ENCODE measurements at regions not wholly inside any gene's neighbourhood (a gene's known extent, or its start where the extent isn't known, plus 50 kb on each side); places are given as distances from the start of the nearest gene placed in this dataset.

GRCh38 chr11:112541140-112542046 is 280.7 kb upstream of the PLET1 start:
- Mint-ChIP-seq H3K9me3 (ENCODE audit: unreplicated experiment) (no peaks in the 10 kb centered on the region), H3K27ac (ENCODE audit: unreplicated experiment) (no peak overlapping the region), H3K36me3 (ENCODE audit: unreplicated experiment) (no peaks in the 10 kb centered on the region), H3K4me1 (ENCODE audit: unreplicated experiment) (peaks cover 9% of the 10 kb centered on the region), H3K27me3 (ENCODE audit: unreplicated experiment) (peaks cover 39% of the 10 kb centered on the region), H3K4me3 (ENCODE audit: unreplicated experiment) (no peak overlapping the region)
- TF ChIP-seq, protein P1, sequence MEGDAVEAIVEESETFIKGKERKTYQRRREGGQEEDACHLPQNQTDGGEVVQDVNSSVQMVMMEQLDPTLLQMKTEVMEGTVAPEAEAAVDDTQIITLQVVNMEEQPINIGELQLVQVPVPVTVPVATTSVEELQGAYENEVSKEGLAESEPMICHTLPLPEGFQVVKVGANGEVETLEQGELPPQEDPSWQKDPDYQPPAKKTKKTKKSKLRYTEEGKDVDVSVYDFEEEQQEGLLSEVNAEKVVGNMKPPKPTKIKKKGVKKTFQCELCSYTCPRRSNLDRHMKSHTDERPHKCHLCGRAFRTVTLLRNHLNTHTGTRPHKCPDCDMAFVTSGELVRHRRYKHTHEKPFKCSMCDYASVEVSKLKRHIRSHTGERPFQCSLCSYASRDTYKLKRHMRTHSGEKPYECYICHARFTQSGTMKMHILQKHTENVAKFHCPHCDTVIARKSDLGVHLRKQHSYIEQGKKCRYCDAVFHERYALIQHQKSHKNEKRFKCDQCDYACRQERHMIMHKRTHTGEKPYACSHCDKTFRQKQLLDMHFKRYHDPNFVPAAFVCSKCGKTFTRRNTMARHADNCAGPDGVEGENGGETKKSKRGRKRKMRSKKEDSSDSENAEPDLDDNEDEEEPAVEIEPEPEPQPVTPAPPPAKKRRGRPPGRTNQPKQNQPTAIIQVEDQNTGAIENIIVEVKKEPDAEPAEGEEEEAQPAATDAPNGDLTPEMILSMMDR (IDR thresholded peaks at IDR 0.05) = no peak
- no peak for DNase-seq (ENCODE audit: extremely low spot score, unreplicated experiment)

- no peaks in the 10 kb centered on the region for H3K36me3 Mint-ChIP-seq (ENCODE audit: unreplicated experiment)
- no peak for DNase-seq (ENCODE audit: extremely low spot score, unreplicated experiment)
- TF ChIP-seq, protein P1 (IDR thresholded peaks at IDR 0.05) = no peak
- no peak overlapping the region for H3K4me3 Mint-ChIP-seq (ENCODE audit: unreplicated experiment)
- H3K4me1 Mint-ChIP-seq (ENCODE audit: unreplicated experiment) = peaks cover 9% of the 10 kb centered on the region
- no peak overlapping the region for H3K27ac Mint-ChIP-seq (ENCODE audit: unreplicated experiment)
- H3K9me3 Mint-ChIP-seq (ENCODE audit: unreplicated experiment) = no peaks in the 10 kb centered on the region
- H3K27me3 Mint-ChIP-seq (ENCODE audit: unreplicated experiment) = peaks cover 34% of the 10 kb centered on the region
Measured at GRCh38 chr11:112542479-112542878, 281.8 kb upstream of the PLET1 start.

- Mint-ChIP-seq H3K27me3 (ENCODE audit: unreplicated experiment) (peaks cover 26% of the 10 kb centered on the region), H3K27ac (ENCODE audit: unreplicated experiment) (no peak overlapping the region), H3K9me3 (ENCODE audit: unreplicated experiment) (no peaks in the 10 kb centered on the region), H3K4me3 (ENCODE audit: unreplicated experiment) (no peak overlapping the region), H3K36me3 (ENCODE audit: unreplicated experiment) (no peaks in the 10 kb centered on the region), H3K4me1 (ENCODE audit: unreplicated experiment) (peaks cover 9% of the 10 kb centered on the region)
- no peak for DNase-seq (ENCODE audit: extremely low spot score, unreplicated experiment)
- TF ChIP-seq, protein P1 (IDR thresholded peaks at IDR 0.05) = no peak
Measured at GRCh38 chr11:112543390-112543789, 282.7 kb upstream of the PLET1 start.

- H3K27me3 Mint-ChIP-seq (ENCODE audit: unreplicated experiment) = peaks cover 27% of the 10 kb centered on the region
- peaks cover 7% of the 10 kb centered on the region for H3K4me1 Mint-ChIP-seq (ENCODE audit: unreplicated experiment)
- H3K27ac Mint-ChIP-seq (ENCODE audit: unreplicated experiment) = no peak overlapping the region
- TF ChIP-seq, protein P1 (IDR thresholded peaks at IDR 0.05) = no peak
- H3K9me3 Mint-ChIP-seq (ENCODE audit: unreplicated experiment) = no peaks in the 10 kb centered on the region
- no peaks in the 10 kb centered on the region for H3K36me3 Mint-ChIP-seq (ENCODE audit: unreplicated experiment)
- no peak overlapping the region for H3K4me3 Mint-ChIP-seq (ENCODE audit: unreplicated experiment)
- no peak for DNase-seq (ENCODE audit: extremely low spot score, unreplicated experiment)
Measured at GRCh38 chr11:112548641-112549040, 288.0 kb upstream of the PLET1 start.

GRCh38 chr11:112553205-112553731 is 292.6 kb upstream of the PLET1 start:
- H3K27me3 Mint-ChIP-seq (ENCODE audit: unreplicated experiment) = peaks cover 8% of the 10 kb centered on the region
- H3K9me3 Mint-ChIP-seq (ENCODE audit: unreplicated experiment) = no peaks in the 10 kb centered on the region
- no peaks in the 10 kb centered on the region for H3K36me3 Mint-ChIP-seq (ENCODE audit: unreplicated experiment)
- H3K27ac Mint-ChIP-seq (ENCODE audit: unreplicated experiment) = no peak overlapping the region
- peaks cover 29% of the 10 kb centered on the region for H3K4me1 Mint-ChIP-seq (ENCODE audit: unreplicated experiment)
- no peak for DNase-seq (ENCODE audit: extremely low spot score, unreplicated experiment)
- TF ChIP-seq, protein P1 (IDR thresholded peaks at IDR 0.05) = no peak
- no peak overlapping the region for H3K4me3 Mint-ChIP-seq (ENCODE audit: unreplicated experiment)
